ENCODE measurements at regions not wholly inside any gene's neighbourhood (a gene's known extent, or its start where the extent isn't known, plus 50 kb on each side); places are given as distances from the start of the nearest gene placed in this dataset.

DNA sequence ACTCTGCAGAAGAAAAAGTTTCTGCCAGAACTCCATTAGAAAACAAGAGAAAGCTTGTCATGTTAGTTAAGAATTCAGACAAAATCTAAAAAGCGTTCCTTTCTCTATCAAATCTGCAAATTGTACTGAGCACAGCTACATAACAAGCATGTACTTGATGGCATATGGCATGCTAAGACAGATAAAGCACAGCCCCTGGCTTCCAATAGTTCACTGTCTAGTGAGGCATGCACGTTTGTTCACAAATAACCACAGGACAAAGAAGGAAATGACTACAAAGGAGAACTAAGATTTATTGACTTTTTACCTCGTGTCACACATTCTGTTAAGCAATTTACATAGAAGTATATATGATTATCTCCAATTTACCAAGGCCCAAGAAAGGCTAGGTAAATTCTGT lies 518.2 kb upstream of the TLE4 start:
- whole genome bisulfite sequencing, 2 experiments (ENCODE audit: low coverage in 1 of 2, low lambda C conversion rate in 2 of 2, missing lambda C conversion rate in 2 of 2), result 75 to 83% methylated on average over 3 of the region's 3 CpGs
- DNase-seq, result no peak
- no peak overlapping the region for H3K9ac ChIP-seq
- peak overlapping the region; percentile 9; the same call in 1 of the 2 replicates for H2AFZ ChIP-seq
- no peak overlapping the region for H3K4me2 ChIP-seq (ENCODE audit: unreplicated experiment)
- H3K27ac ChIP-seq, result no peak overlapping the region
- in situ Hi-C loops (cut with MboI), result no loop called here
- H4K20me1 ChIP-seq (ENCODE audit: insufficient read depth), result no peaks in the 10 kb centered on the region
- no peaks in the 10 kb centered on the region for H3K9me3 ChIP-seq (ENCODE audit: low read depth)
- peaks cover 12% of the 10 kb centered on the region for H3K4me1 ChIP-seq (ENCODE audit: insufficient read depth)
- H3F3A ChIP-seq (ENCODE audit: insufficient read depth), result no peaks in the 10 kb centered on the region; the same call in 1 of the 2 replicates
- H3K27me3 ChIP-seq (replicated peaks; ENCODE audit: insufficient read depth), result no peaks in the 10 kb centered on the region
- TF ChIP-seq EZH2phosphoT487 (IDR thresholded peaks at IDR 0.05; ENCODE audit: insufficient read depth, low read depth) (no peak), EZH2 (IDR thresholded peaks at IDR 0.05; ENCODE audit: insufficient read depth, poor library complexity, severe bottlenecking) (no peak)
- no peaks in the 10 kb centered on the region for H3K36me3 ChIP-seq (ENCODE audit: low read depth)
- no peak overlapping the region for H3K4me3 ChIP-seq
- no peaks in the 10 kb centered on the region for H3K9me2 ChIP-seq (ENCODE audit: insufficient read depth)
- H3K79me2 ChIP-seq (ENCODE audit: insufficient read depth), result no peaks in the 10 kb centered on the region

DNA sequence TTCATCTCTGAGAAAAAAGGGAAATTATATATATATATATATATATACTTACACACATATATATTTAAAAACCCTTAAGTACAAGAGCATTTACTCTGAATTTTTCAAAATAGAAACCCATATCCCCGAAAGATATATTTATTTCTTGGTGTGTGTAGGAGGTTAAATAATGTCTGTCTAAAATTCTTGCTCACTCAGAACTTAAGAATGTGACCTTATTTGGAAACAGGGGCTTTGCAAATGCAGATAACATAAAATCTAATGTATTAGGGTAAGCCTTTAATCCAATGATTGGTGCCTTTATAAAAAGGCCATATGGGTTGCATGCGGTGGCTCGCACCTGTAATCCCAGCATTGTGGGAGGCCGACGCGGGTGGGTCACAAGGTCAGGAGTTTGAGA lies 517.3 kb upstream of the TLE4 start:
- Histone ChIP-seq H3K9ac (no peak overlapping the region), H3K9me3 (ENCODE audit: low read depth) (no peaks in the 10 kb centered on the region), H3K4me3 (no peak overlapping the region), H2AFZ (no peak overlapping the region), H3F3A (ENCODE audit: insufficient read depth) (no peaks in the 10 kb centered on the region; the same call in 1 of the 2 replicates), H3K27ac (no peak overlapping the region), H3K4me2 (ENCODE audit: unreplicated experiment) (no peak overlapping the region), H3K79me2 (ENCODE audit: insufficient read depth) (no peaks in the 10 kb centered on the region), H3K4me1 (ENCODE audit: insufficient read depth) (peaks cover 12% of the 10 kb centered on the region), H3K9me2 (ENCODE audit: insufficient read depth) (no peaks in the 10 kb centered on the region), H4K20me1 (ENCODE audit: insufficient read depth) (no peaks in the 10 kb centered on the region), H3K27me3 (replicated peaks; ENCODE audit: insufficient read depth) (no peaks in the 10 kb centered on the region), H3K36me3 (ENCODE audit: low read depth) (no peaks in the 10 kb centered on the region)
- TF ChIP-seq EZH2 (IDR thresholded peaks at IDR 0.05; ENCODE audit: insufficient read depth, poor library complexity, severe bottlenecking) (no peak), EZH2phosphoT487 (IDR thresholded peaks at IDR 0.05; ENCODE audit: insufficient read depth, low read depth) (no peak)
- in situ Hi-C loops (cut with MboI), result no loop called here
- DNase-seq, result no peak
- WGBS, 2 experiments (ENCODE audit: low coverage in 1 of 2, low lambda C conversion rate in 2 of 2, missing lambda C conversion rate in 2 of 2), result 93 to 95% methylated on average over 6 of the region's 6 CpGs

DNA sequence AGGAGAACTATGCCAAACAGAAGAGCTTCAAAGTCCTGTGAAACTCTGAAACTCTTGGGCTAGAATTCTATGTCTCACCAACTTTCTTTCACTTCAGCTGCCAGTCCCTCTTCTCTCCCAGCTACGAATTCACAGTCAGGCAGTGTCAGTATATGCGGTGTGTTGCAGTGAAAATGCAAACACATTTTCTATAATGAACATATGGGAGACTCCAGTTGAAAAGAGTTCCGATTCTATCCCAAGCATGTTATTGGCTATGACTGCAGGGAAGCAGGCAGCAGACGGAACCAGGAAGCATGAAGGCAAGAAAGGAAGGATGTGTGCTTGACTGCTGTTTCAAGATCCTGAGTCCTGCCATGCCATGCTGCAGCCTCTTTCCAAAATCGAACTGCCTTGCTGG lies 515.7 kb upstream of the TLE4 start:
- no peak overlapping the region for H3K4me2 ChIP-seq (ENCODE audit: unreplicated experiment)
- H3F3A ChIP-seq (ENCODE audit: insufficient read depth), result no peaks in the 10 kb centered on the region; the same call in none of the 2 replicates
- H4K20me1 ChIP-seq (ENCODE audit: insufficient read depth), result no peaks in the 10 kb centered on the region
- H2AFZ ChIP-seq, result peak overlapping the region; percentile 22; the same call in 1 of the 2 replicates
- 59 to 70% methylated on average over 5 of the region's 5 CpGs for WGBS, 2 experiments (ENCODE audit: low coverage in 1 of 2, low lambda C conversion rate in 2 of 2, missing lambda C conversion rate in 2 of 2)
- TF ChIP-seq EZH2 (IDR thresholded peaks at IDR 0.05; ENCODE audit: insufficient read depth, poor library complexity, severe bottlenecking) (no peak), EZH2phosphoT487 (IDR thresholded peaks at IDR 0.05; ENCODE audit: insufficient read depth, low read depth) (no peak)
- H3K4me3 ChIP-seq, result no peak overlapping the region
- no peaks in the 10 kb centered on the region for H3K79me2 ChIP-seq (ENCODE audit: insufficient read depth)
- no peak overlapping the region for H3K9ac ChIP-seq
- no peaks in the 10 kb centered on the region for H3K9me2 ChIP-seq (ENCODE audit: insufficient read depth)
- H3K27ac ChIP-seq, result no peak overlapping the region
- no peaks in the 10 kb centered on the region for H3K27me3 ChIP-seq (replicated peaks; ENCODE audit: insufficient read depth)
- peaks cover 12% of the 10 kb centered on the region for H3K4me1 ChIP-seq (ENCODE audit: insufficient read depth)
- H3K9me3 ChIP-seq (ENCODE audit: low read depth), result no peaks in the 10 kb centered on the region
- DNase-seq, result no peak
- H3K36me3 ChIP-seq (ENCODE audit: low read depth), result no peaks in the 10 kb centered on the region
- in situ Hi-C loops (cut with MboI), result no loop called here

DNA sequence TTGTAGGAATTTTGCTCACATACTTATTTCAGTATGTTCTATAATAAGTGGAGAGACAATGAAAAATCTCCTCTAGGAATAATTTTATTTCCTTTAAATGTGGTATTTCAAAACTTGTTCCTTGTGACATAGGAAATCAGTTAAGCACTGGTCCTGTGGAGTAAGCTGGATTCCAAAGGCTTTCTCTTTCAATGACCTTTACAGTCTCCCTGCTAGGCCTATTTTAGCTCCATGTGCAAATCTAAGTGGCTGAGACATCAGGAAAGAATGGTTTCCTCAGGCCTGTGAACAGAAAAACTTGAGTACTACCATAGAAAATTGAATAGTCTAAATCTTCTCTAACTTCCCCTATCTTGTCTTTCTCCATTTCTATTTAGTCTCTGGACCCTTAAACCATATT lies 514.2 kb upstream of the TLE4 start:
- Histone ChIP-seq H4K20me1 (ENCODE audit: insufficient read depth) (no peaks in the 10 kb centered on the region), H3K27ac (no peak overlapping the region), H3K4me3 (no peak overlapping the region), H3K36me3 (ENCODE audit: low read depth) (no peaks in the 10 kb centered on the region), H3K9me2 (ENCODE audit: insufficient read depth) (no peaks in the 10 kb centered on the region), H2AFZ (0 out of 2 replicates have a peak overlapping the region, but pooled peaks have one; percentile 15), H3K27me3 (replicated peaks; ENCODE audit: insufficient read depth) (no peaks in the 10 kb centered on the region), H3F3A (ENCODE audit: insufficient read depth) (no peaks in the 10 kb centered on the region; the same call in none of the 2 replicates), H3K9ac (no peak overlapping the region), H3K4me1 (ENCODE audit: insufficient read depth) (peaks cover 12% of the 10 kb centered on the region), H3K4me2 (ENCODE audit: unreplicated experiment) (no peak overlapping the region), H3K79me2 (ENCODE audit: insufficient read depth) (no peaks in the 10 kb centered on the region), H3K9me3 (ENCODE audit: low read depth) (no peaks in the 10 kb centered on the region)
- TF ChIP-seq EZH2 (IDR thresholded peaks at IDR 0.05; ENCODE audit: insufficient read depth, poor library complexity, severe bottlenecking) (no peak), EZH2phosphoT487 (IDR thresholded peaks at IDR 0.05; ENCODE audit: insufficient read depth, low read depth) (no peak)
- in situ Hi-C loops (cut with MboI), result no loop called here
- DNase-seq, result peak; percentile 37

DNA sequence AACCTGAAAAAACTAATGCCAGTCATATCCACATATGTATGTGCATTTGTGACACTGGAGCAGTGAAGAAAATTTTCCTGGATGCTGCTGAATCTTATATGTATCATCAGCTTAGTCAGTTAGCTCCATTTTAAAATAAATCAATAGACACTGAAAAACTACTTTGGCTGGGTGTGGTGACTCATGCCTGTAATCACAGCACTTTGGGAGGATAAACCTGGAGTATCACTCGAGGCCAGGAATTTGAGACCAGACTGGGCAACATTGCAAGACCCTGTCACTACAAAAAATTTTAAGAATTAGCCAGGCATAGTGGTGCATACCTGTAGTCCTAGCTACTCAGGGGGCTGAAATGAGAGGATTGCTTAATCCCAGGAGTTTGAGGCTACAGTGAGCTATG lies 511.0 kb upstream of the TLE4 start:
- H3K9ac ChIP-seq, result no peak overlapping the region
- in situ Hi-C loops (cut with MboI), result no loop called here
- TF ChIP-seq EZH2 (IDR thresholded peaks at IDR 0.05; ENCODE audit: insufficient read depth, poor library complexity, severe bottlenecking) (no peak), EZH2phosphoT487 (IDR thresholded peaks at IDR 0.05; ENCODE audit: insufficient read depth, low read depth) (no peak)
- H3K79me2 ChIP-seq (ENCODE audit: insufficient read depth), result no peaks in the 10 kb centered on the region
- 0 to 7% methylated on average over 1 of the region's 1 CpG for WGBS, 2 experiments (ENCODE audit: low coverage in 1 of 2, low lambda C conversion rate in 2 of 2, missing lambda C conversion rate in 2 of 2)
- H3K4me1 ChIP-seq (ENCODE audit: insufficient read depth), result peaks cover 12% of the 10 kb centered on the region
- no peak overlapping the region for H3K4me3 ChIP-seq
- H3K27ac ChIP-seq, result no peak overlapping the region
- DNase-seq, result peak; percentile 44
- H3F3A ChIP-seq (ENCODE audit: insufficient read depth), result no peaks in the 10 kb centered on the region; the same call in none of the 2 replicates
- no peaks in the 10 kb centered on the region for H3K9me2 ChIP-seq (ENCODE audit: insufficient read depth)
- no peak overlapping the region for H3K4me2 ChIP-seq (ENCODE audit: unreplicated experiment)
- no peaks in the 10 kb centered on the region for H4K20me1 ChIP-seq (ENCODE audit: insufficient read depth)
- H2AFZ ChIP-seq, result no peak overlapping the region
- H3K9me3 ChIP-seq (ENCODE audit: low read depth), result no peaks in the 10 kb centered on the region
- no peaks in the 10 kb centered on the region for H3K36me3 ChIP-seq (ENCODE audit: low read depth)
- no peaks in the 10 kb centered on the region for H3K27me3 ChIP-seq (replicated peaks; ENCODE audit: insufficient read depth)

Data from GM23248 (cell line).